Spleen (tissue), 7 donors: ENCODE measurements at regions not wholly inside any gene's neighbourhood (a gene's known extent, or its start where the extent isn't known, plus 50 kb on each side); places are given as distances from the start of the nearest gene placed in this dataset.

Experiments used
- CTCF ChIP-seq, 11 experiments: fragments of 200-600 bp in 7 of 11; fragments of 450-650 bp in 4 of 11; sonication (generic) in 4 of 11; IDR thresholded peaks in 8 of 11; conservative IDR thresholded peaks in 3 of 11; 1 replicate in 7 of 11; 2 replicates in 4 of 11; pipeline versions ENCODE4 v1.4.0 to v1.8.0; 2016 to 2021; ENCODE audit warnings: antibody characterized with exemption in 11 of 11, inconsistent platforms in 4 of 11, mild to moderate bottlenecking in 1 of 11
- POLR2A ChIP-seq, 3 donors: fragments of 450-650 bp; IDR thresholded peaks; one replicate each; pipeline ENCODE4 v1.5.1; 2017; ENCODE audit warnings: antibody characterized with exemption in 3 of 3, mild to moderate bottlenecking in 1 of 3
- POLR2AphosphoS5 ChIP-seq, 3 donors: sonication (generic); formaldehyde crosslinking; IDR thresholded peaks; one replicate each; pipeline ENCODE4 v1.5.1; 2017; ENCODE audit warnings: antibody characterized with exemption in 3 of 3
- donor health status: DM: no; HTN: no; CAD: no; lungs with moderate emphysema.
- donor health status: DM: no; HTN: no; CAD: no.
- donor health status: DM: no; HTN: no; CAD: no.

DNA sequence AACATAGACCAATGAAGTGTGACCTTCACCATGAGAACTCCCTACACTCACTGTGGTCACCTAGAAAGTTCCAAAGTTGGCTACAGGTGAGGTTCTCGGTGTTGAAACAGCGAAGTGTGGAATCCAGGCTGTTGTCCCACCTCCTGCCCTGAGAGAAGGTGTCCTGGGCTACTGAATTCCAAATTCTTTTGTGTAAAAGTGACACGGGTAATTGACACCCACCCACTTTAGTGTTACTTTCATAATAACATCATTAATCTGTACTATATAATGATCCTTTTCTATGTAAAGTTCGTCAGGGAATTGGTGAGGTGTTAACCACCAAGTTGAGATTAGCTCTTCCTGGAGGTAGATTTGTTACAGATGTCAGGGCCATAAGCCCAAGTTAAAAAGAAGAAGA, 690.7 kb downstream of the RWDD3 start:
- TF ChIP-seq CTCF (IDR thresholded peaks at IDR 0.05 in 8 of 11, conservative IDR thresholded peaks at IDR 0.05 in 3 of 11), result no peak
- no peak for TF ChIP-seq POLR2AphosphoS5 (IDR thresholded peaks at IDR 0.05)
- no peak for TF ChIP-seq POLR2A (IDR thresholded peaks at IDR 0.05)
